ENCODE measurements at regions not wholly inside any gene's neighbourhood (a gene's known extent, or its start where the extent isn't known, plus 50 kb on each side); places are given as distances from the start of the nearest gene placed in this dataset.

- no peak for TF ChIP-seq RAD21 (conservative IDR thresholded peaks at IDR 0.05 in 1 of 2, IDR thresholded peaks at IDR 0.05 in 1 of 2)
- no peak for TF ChIP-seq ZSCAN20 (CRISPR knock-in tag; IDR thresholded peaks at IDR 0.05)
- TF ChIP-seq CTCF (IDR thresholded peaks at IDR 0.05) = no peak
- TF ChIP-seq EP300 (IDR thresholded peaks at IDR 0.05) = no peak
- TF ChIP-seq RFX5 (IDR thresholded peaks at IDR 0.05) = no peak
- no peak for TF ChIP-seq POLR2A (IDR thresholded peaks at IDR 0.05; ENCODE audit: low read length)
- no peak for TF ChIP-seq ELK1 (IDR thresholded peaks at IDR 0.05; ENCODE audit: low read depth, low read length)
- no peak for TF ChIP-seq BHLHE40 (IDR thresholded peaks at IDR 0.05; ENCODE audit: low read depth, low read length)
- no peak for TF ChIP-seq NR3C1 (IDR thresholded peaks at IDR 0.05)
Measured at GRCh38 chrX:45765767-45766166, 565.1 kb upstream of the DIPK2B start.
